ENCODE measurements at regions not wholly inside any gene's neighbourhood (a gene's known extent, or its start where the extent isn't known, plus 50 kb on each side); places are given as distances from the start of the nearest gene placed in this dataset.

DNA sequence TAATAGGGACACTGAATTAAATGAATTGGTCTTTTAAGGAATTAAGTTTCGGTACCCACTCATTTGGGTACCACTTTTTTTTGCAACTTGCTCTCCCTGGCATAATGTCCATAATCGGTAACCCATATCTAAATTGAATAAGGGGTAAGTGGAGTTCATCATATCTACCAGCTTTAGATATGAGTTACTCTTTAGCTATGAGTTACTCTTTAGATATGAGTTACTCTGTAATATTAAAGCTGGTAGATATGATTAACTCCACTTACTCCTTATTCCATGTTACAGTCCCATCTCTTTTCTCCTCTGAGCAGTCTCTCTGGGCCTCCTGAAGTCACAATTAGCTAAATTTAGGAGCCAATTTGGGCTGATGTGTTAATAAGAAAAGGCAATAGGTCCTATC is 85.7 kb downstream of the TEX13C start:
- TF ChIP-seq, protein P1, sequence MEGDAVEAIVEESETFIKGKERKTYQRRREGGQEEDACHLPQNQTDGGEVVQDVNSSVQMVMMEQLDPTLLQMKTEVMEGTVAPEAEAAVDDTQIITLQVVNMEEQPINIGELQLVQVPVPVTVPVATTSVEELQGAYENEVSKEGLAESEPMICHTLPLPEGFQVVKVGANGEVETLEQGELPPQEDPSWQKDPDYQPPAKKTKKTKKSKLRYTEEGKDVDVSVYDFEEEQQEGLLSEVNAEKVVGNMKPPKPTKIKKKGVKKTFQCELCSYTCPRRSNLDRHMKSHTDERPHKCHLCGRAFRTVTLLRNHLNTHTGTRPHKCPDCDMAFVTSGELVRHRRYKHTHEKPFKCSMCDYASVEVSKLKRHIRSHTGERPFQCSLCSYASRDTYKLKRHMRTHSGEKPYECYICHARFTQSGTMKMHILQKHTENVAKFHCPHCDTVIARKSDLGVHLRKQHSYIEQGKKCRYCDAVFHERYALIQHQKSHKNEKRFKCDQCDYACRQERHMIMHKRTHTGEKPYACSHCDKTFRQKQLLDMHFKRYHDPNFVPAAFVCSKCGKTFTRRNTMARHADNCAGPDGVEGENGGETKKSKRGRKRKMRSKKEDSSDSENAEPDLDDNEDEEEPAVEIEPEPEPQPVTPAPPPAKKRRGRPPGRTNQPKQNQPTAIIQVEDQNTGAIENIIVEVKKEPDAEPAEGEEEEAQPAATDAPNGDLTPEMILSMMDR (conservative IDR thresholded peaks at IDR 0.05 in 1 of 2, IDR thresholded peaks at IDR 0.05 in 1 of 2; ENCODE audit: extremely low read depth in 1 of 2, insufficient read depth in 1 of 2, low read depth in 1 of 2, low read length in 2 of 2), result no peak
- no peak for TF ChIP-seq EZH2 (IDR thresholded peaks at IDR 0.05; ENCODE audit: borderline replicate concordance, low read length)

All from mammary epithelial cell (primary cell).